Neural progenitor cell (in vitro differentiated cells): ENCODE measurements at regions not wholly inside any gene's neighbourhood (a gene's known extent, or its start where the extent isn't known, plus 50 kb on each side); places are given as distances from the start of the nearest gene placed in this dataset.

Source experiments
- CTCF ChIP-seq: fragments of 200-600 bp; sonication (generic); IDR thresholded peaks from 2 replicates; pipeline ENCODE4 v1.5.1; 2017; ENCODE audit warnings: antibody characterized with exemption, mild to moderate bottlenecking
- EZH2 ChIP-seq: fragments of 200-600 bp; sonication (generic); IDR thresholded peaks from 2 replicates; pipeline ENCODE4 v1.6.1; 2017; ENCODE audit warnings: antibody characterized with exemption, mild to moderate bottlenecking, moderate library complexity
- EZH2phosphoT487 ChIP-seq: fragments of 200-600 bp; sonication (generic); IDR thresholded peaks from 2 replicates; pipeline ENCODE4 v1.6.1; 2017; ENCODE audit warnings: antibody characterized with exemption

- TF ChIP-seq CTCF = no peak
- no peak for TF ChIP-seq EZH2
- no peak for TF ChIP-seq EZH2phosphoT487
Measured at GRCh38 chr13:27355894-27356293, 68.5 kb upstream of the GTF3A start.
